IMR-90 (cell line): ENCODE measurements at regions not wholly inside any gene's neighbourhood (a gene's known extent, or its start where the extent isn't known, plus 50 kb on each side); places are given as distances from the start of the nearest gene placed in this dataset.

ENCODE experiments used
- ATAC-seq: fragments of 200-7000 bp; cut with Tn5 transposase; 2 replicates; pipeline ENCODE4 v1.9.1; 2020; ENCODE audit warnings: low read depth, mild to moderate bottlenecking, moderate library complexity
- BruUV-seq: library from RNA; stranded (reverse); fragments of 400-500 nt; replicated peaks from 2 replicates; lab custom pipeline; 2021; lab: Mats Ljungman, UMichigan
- CTCF ChIA-PET: fragments of 300-600 bp; formaldehyde crosslinking; extraction: SDS; loops from one replicate; lab custom pipeline; 2021; ENCODE audit warnings: antibody characterized with exemption; lab: Yijun Ruan, JAX
- POLR2A ChIA-PET: fragments of 300-600 bp; sonication (Branson Sonifier 250); formaldehyde crosslinking; loops from one replicate; lab custom pipeline; 2022; ENCODE audit warnings: antibody characterized with exemption; ENCODE audit not compliant: unreplicated experiment; lab: Charles Lee
- DNase-seq: peaks from one replicate; pipeline ENCODE4 v3.0.0; 2013
- H2AFZ ChIP-seq: replicated peaks from 2 replicates; pipeline ENCODE3; 2013; ENCODE audit warnings: low read length, mild to moderate bottlenecking; ENCODE audit not compliant: poor library complexity
- H2AK5ac ChIP-seq: 2 replicates; pipeline ENCODE4 v1.6.1; 2013; ENCODE audit warnings: low read depth, low read length, inconsistent platforms
- H2AK9ac ChIP-seq: replicated peaks from 2 replicates; pipeline ENCODE3; 2013; ENCODE audit warnings: mild to moderate bottlenecking, low read depth, low read length, moderate library complexity; ENCODE audit not compliant: poor library complexity
- H2BK120ac ChIP-seq: 2 replicates; pipeline ENCODE4 v1.6.1; 2013; ENCODE audit warnings: low read depth, low read length, inconsistent platforms
- H2BK15ac ChIP-seq: 3 replicates; pipeline ENCODE4 v1.6.1; 2013; ENCODE audit warnings: low read depth, low read length, inconsistent platforms
- H2BK20ac ChIP-seq: 2 replicates; pipeline ENCODE4 v1.6.1; 2013; ENCODE audit warnings: low read depth, mild to moderate bottlenecking, inconsistent platforms, low read length, moderate library complexity
- H2BK5ac ChIP-seq: 2 replicates; pipeline ENCODE4 v1.6.1; 2013; ENCODE audit warnings: mild to moderate bottlenecking, low read depth, low read length, inconsistent platforms; ENCODE audit not compliant: poor library complexity, severe bottlenecking
- H3K14ac ChIP-seq: replicated peaks from 2 replicates; pipeline ENCODE4 v1.6.1; 2013; ENCODE audit warnings: low read depth, low read length, inconsistent platforms
- H3K18ac ChIP-seq: 2 replicates; pipeline ENCODE4 v1.6.1; 2013; ENCODE audit warnings: low read depth, low read length, control low read depth
- H3K23ac ChIP-seq: 2 replicates; pipeline ENCODE4 v1.6.1; 2013; ENCODE audit warnings: low read depth, low read length, inconsistent platforms
- H3K27ac ChIP-seq: 2 replicates; pipeline ENCODE4 v1.5.1; 2013; ENCODE audit warnings: mild to moderate bottlenecking, control low read depth, low read length; ENCODE audit not compliant: insufficient read depth
- H3K27me3 ChIP-seq: 2 replicates; pipeline ENCODE4 v1.6.1; 2013; ENCODE audit warnings: low read length; ENCODE audit not compliant: control insufficient read depth, insufficient read depth
- H3K36me3 ChIP-seq: 2 replicates; pipeline ENCODE4 v1.6.1; 2013; ENCODE audit warnings: low read length, mixed read lengths; ENCODE audit not compliant: control insufficient read depth, insufficient read depth
- H3K4ac ChIP-seq: 2 replicates; pipeline ENCODE4 v1.6.1; 2013; ENCODE audit warnings: low read depth, low read length, inconsistent platforms
- H3K4me1 ChIP-seq: 2 replicates; pipeline ENCODE4 v1.6.1; 2013; ENCODE audit warnings: low read length, mixed read lengths; ENCODE audit not compliant: control insufficient read depth, insufficient read depth
- H3K4me2 ChIP-seq: 2 replicates; pipeline ENCODE4 v1.6.1; 2013; ENCODE audit warnings: low read depth, mild to moderate bottlenecking, control low read depth, low read length, moderate library complexity
- H3K4me3 ChIP-seq: 2 replicates; pipeline ENCODE4 v1.5.1; 2013; ENCODE audit warnings: low read depth, mild to moderate bottlenecking, control low read depth, low read length, moderate library complexity; ENCODE audit not compliant: insufficient read depth
- H3K56ac ChIP-seq: 2 replicates; pipeline ENCODE4 v1.6.1; 2013; ENCODE audit warnings: low read length, inconsistent platforms; ENCODE audit not compliant: insufficient read depth; ENCODE audit errors: extremely low read depth
- H3K79me1 ChIP-seq, 2 experiments: 2 replicates each; pipeline ENCODE4 v1.6.1; 2013; ENCODE audit warnings: low read length in 2 of 2, inconsistent platforms in 1 of 2, low read depth in 1 of 2
- H3K9ac ChIP-seq: 2 replicates; pipeline ENCODE4 v1.6.1; 2013; ENCODE audit warnings: low read depth, low read length, control low read depth
- H3K9me1 ChIP-seq: 2 replicates; pipeline ENCODE4 v1.6.1; 2013; ENCODE audit warnings: low read length, inconsistent platforms; ENCODE audit not compliant: insufficient read depth
- H3K9me3 ChIP-seq: 2 replicates; pipeline ENCODE4 v1.6.1; 2013; ENCODE audit warnings: low read length; ENCODE audit not compliant: control insufficient read depth, insufficient read depth
- H4K20me1 ChIP-seq: 2 replicates; pipeline ENCODE4 v1.6.1; 2013; ENCODE audit warnings: low read length, inconsistent platforms; ENCODE audit not compliant: insufficient read depth
- H4K5ac ChIP-seq: 2 replicates; pipeline ENCODE4 v1.6.1; 2013; ENCODE audit warnings: mild to moderate bottlenecking, low read depth, low read length, control low read depth
- H4K8ac ChIP-seq, 2 experiments: 2 replicates each; pipeline ENCODE4 v1.6.1; 2013; ENCODE audit warnings: low read depth in 2 of 2, low read length in 2 of 2, control low read depth in 1 of 2, inconsistent platforms in 1 of 2
- H4K91ac ChIP-seq: 2 replicates; pipeline ENCODE4 v1.6.1; 2013; ENCODE audit warnings: low read depth, low read length, inconsistent platforms; ENCODE audit not compliant: insufficient read depth
- BHLHE40 ChIP-seq: fragments of 150-350 bp; IDR thresholded peaks from 2 replicates; pipeline ENCODE4 v1.6.1; 2016; ENCODE audit warnings: mild to moderate bottlenecking, low read depth, low read length
- CEBPB ChIP-seq: IDR thresholded peaks from 2 replicates; pipeline ENCODE4 v1.6.1; 2012; ENCODE audit warnings: low read depth, low read length, improper control_type of control experiment
- CHD1 ChIP-seq: IDR thresholded peaks from 2 replicates; pipeline ENCODE4 v1.6.1; 2012; ENCODE audit warnings: low read depth, low read length, improper control_type of control experiment
- CTCF ChIP-seq: conservative IDR thresholded peaks from 2 replicates; pipeline ENCODE4 v1.5.1; 2012; ENCODE audit warnings: mild to moderate bottlenecking, low read depth, low read length, improper control_type of control experiment
- ELK1 ChIP-seq: fragments of 150-350 bp; IDR thresholded peaks from 2 replicates; pipeline ENCODE4 v1.6.1; 2016; ENCODE audit warnings: low read depth, mild to moderate bottlenecking, low read length, moderate library complexity, borderline replicate concordance
- FOS ChIP-seq: fragments of 150-350 bp; IDR thresholded peaks from 2 replicates; pipeline ENCODE4 v1.6.1; 2016; ENCODE audit warnings: low read depth, low read length
- MAFK ChIP-seq: IDR thresholded peaks from 2 replicates; pipeline ENCODE4 v1.6.1; 2012; ENCODE audit warnings: low read depth, low read length, improper control_type of control experiment
- MAZ ChIP-seq: IDR thresholded peaks from 2 replicates; pipeline ENCODE4 v1.6.1; 2012; ENCODE audit warnings: low read depth, mild to moderate bottlenecking, low read length, improper control_type of control experiment, moderate library complexity, borderline replicate concordance
- MXI1 ChIP-seq: IDR thresholded peaks from 2 replicates; pipeline ENCODE4 v1.6.1; 2012; ENCODE audit warnings: low read depth, mild to moderate bottlenecking, low read length, moderate library complexity, borderline replicate concordance
- NFE2L2 ChIP-seq: fragments of 150-350 bp; IDR thresholded peaks from 2 replicates; pipeline ENCODE4 v1.6.1; 2016; ENCODE audit warnings: low read depth, mild to moderate bottlenecking, low read length
- POLR2A ChIP-seq: IDR thresholded peaks from 2 replicates; pipeline ENCODE4 v1.6.1; 2012; ENCODE audit warnings: mild to moderate bottlenecking, low read depth, low read length
- RAD21 ChIP-seq: IDR thresholded peaks from 2 replicates; pipeline ENCODE4 v1.6.1; 2012; ENCODE audit warnings: low read length, improper control_type of control experiment
- RCOR1 ChIP-seq: IDR thresholded peaks from 2 replicates; pipeline ENCODE4 v1.6.1; 2012; ENCODE audit warnings: mild to moderate bottlenecking, low read length, improper control_type of control experiment; ENCODE audit not compliant: insufficient replicate concordance
- RFX5 ChIP-seq: IDR thresholded peaks from 2 replicates; pipeline ENCODE4 v1.8.0; 2012; ENCODE audit warnings: low read depth, mild to moderate bottlenecking, low read length, moderate library complexity
- SMC3 ChIP-seq: fragments of 150-350 bp; IDR thresholded peaks from 2 replicates; pipeline ENCODE4 v1.6.1; 2016; ENCODE audit warnings: low read depth, mild to moderate bottlenecking, antibody characterized with exemption, low read length, moderate library complexity
- USF2 ChIP-seq: fragments of 150-350 bp; IDR thresholded peaks from 2 replicates; pipeline ENCODE4 v1.6.1; 2017; ENCODE audit warnings: mild to moderate bottlenecking, antibody characterized with exemption, low read length, low read depth
- WGBS, 2 experiments: methylation state at CpG; one replicate each; pipeline versions ENCODE4 v1.1.5 to v1.1.7; 2013; ENCODE audit warnings: missing lambda C conversion rate in 2 of 2; ENCODE audit not compliant: insufficient read length in 1 of 2; ENCODE audit errors: extremely low coverage in 2 of 2; 5-methylcytosine and 5-hydroxymethylcytosine counted together
- dilution Hi-C: fragments of 300-500 bp; cut with HindIII; formaldehyde crosslinking; loops from one replicate; pipeline ENCODE4 v1.14.3; 2018; ENCODE audit warnings: low sequenced_read_pairs; ENCODE audit not compliant: unreplicated experiment
- in situ Hi-C: fragments of 300-500 bp; cut with MboI; formaldehyde crosslinking; loops from 3 replicates; pipeline ENCODE4 v1.14.3; 2019; ENCODE audit warnings: low sequenced_read_pairs, inconsistent platforms, mixed read lengths
- intact Hi-C: fragments of 100-400 bp; cut with micrococcal nuclease; formaldehyde crosslinking; loops from 2 replicates; pipeline ENCODE4 v1.10.0; 2022

GRCh38 chr2:195270466-195271039 is 386.5 kb upstream of the SLC39A10 start:
- CTCF ChIA-PET, result interaction anchor here (0.6 kb wide), 1 partner anchor 707 kb away, joined by 3 read pairs; no protein-coding TSS in a partner anchor
- ATAC-seq, result no peak
- H3K4me3 ChIP-seq, result no peak overlapping the region
- POLR2A ChIA-PET, result no interaction called here
- H4K91ac ChIP-seq, result no peak overlapping the region
- no peak overlapping the region for H3K9ac ChIP-seq
- H2BK20ac ChIP-seq, result no peak overlapping the region
- H3K14ac ChIP-seq, result no peak overlapping the region
- no peak overlapping the region for H3K56ac ChIP-seq
- BruUV-seq, result no TSS peak
- no peak overlapping the region for H3K23ac ChIP-seq
- no peak overlapping the region for H3K4me2 ChIP-seq
- no peak overlapping the region for H2AFZ ChIP-seq
- H2AK5ac ChIP-seq, result no peak overlapping the region
- H4K5ac ChIP-seq, result no peak overlapping the region
- H2AK9ac ChIP-seq, result no peak overlapping the region
- H3K9me3 ChIP-seq, result no peaks in the 10 kb centered on the region
- H3K27me3 ChIP-seq, result no peaks in the 10 kb centered on the region
- intact Hi-C loops, result no loop called here
- WGBS, 2 experiments, result no CpG with 5 or more reads among the region's 5 CpGs
- H2BK5ac ChIP-seq, result no peak overlapping the region
- H3K27ac ChIP-seq, result no peak overlapping the region
- no peak overlapping the region for H4K8ac ChIP-seq
- in situ Hi-C loops, result no loop called here
- dilution Hi-C loops, result no loop called here
- TF ChIP-seq CEBPB (no peak), RFX5 (no peak), USF2 (no peak), POLR2A (no peak), MXI1 (no peak), CHD1 (no peak), BHLHE40 (no peak), MAFK (no peak), MAZ (no peak), NFE2L2 (no peak), ELK1 (no peak), CTCF (no peak), SMC3 (no peak), RCOR1 (no peak), FOS (no peak), RAD21 (no peak)
- no peak for DNase-seq
- H3K36me3 ChIP-seq, result no peaks in the 10 kb centered on the region
- H2BK120ac ChIP-seq, result no peak overlapping the region
- no peaks in the 10 kb centered on the region for H4K20me1 ChIP-seq
- no peak overlapping the region for H3K18ac ChIP-seq
- no peak overlapping the region for H2BK15ac ChIP-seq
- no peak overlapping the region for H3K4ac ChIP-seq
- no peaks in the 10 kb centered on the region for H3K4me1 ChIP-seq
- H3K9me1 ChIP-seq, result no peaks in the 10 kb centered on the region
- H3K79me1 ChIP-seq, result no peaks in the 10 kb centered on the region
